ENCODE measurements at regions not wholly inside any gene's neighbourhood (a gene's known extent, or its start where the extent isn't known, plus 50 kb on each side); places are given as distances from the start of the nearest gene placed in this dataset.

- TF ChIP-seq REST (IDR thresholded peaks at IDR 0.05; ENCODE audit: low read depth) (no peak), EP300 (IDR thresholded peaks at IDR 0.05; ENCODE audit: borderline replicate concordance) (no peak), TEAD4 (IDR thresholded peaks at IDR 0.05) (no peak), CREB1 (IDR thresholded peaks at IDR 0.05; ENCODE audit: low read depth) (no peak), FOXM1 (IDR thresholded peaks at IDR 0.05; ENCODE audit: borderline replicate concordance, low read depth) (no peak), RAD21 (IDR thresholded peaks at IDR 0.05; ENCODE audit: low read depth) (no peak), CEBPB (IDR thresholded peaks at IDR 0.05) (no peak), NFIC (IDR thresholded peaks at IDR 0.05) (no peak)
Measured at GRCh38 chr1:232450615-232451014, 179.3 kb downstream of the SIPA1L2 start.
